Fibroblast of lung (primary cell): ENCODE measurements at regions not wholly inside any gene's neighbourhood (a gene's known extent, or its start where the extent isn't known, plus 50 kb on each side); places are given as distances from the start of the nearest gene placed in this dataset.

ENCODE experiments used
- EZH2 ChIP-seq: IDR thresholded peaks from 2 replicates; pipeline ENCODE4 v1.5.1; 2012; ENCODE audit warnings: low read length, control low read depth, mild to moderate bottlenecking; ENCODE audit errors: missing control alignments
- TF ChIP-seq, protein P1 (sequence below), 2 donors: IDR thresholded peaks in 1 of 2; conservative IDR thresholded peaks in 1 of 2; 1 replicate in 1 of 2; 2 replicates in 1 of 2; pipeline ENCODE4 v1.5.1; 2011 to 2012; ENCODE audit warnings: low read length in 2 of 2, control low read depth in 1 of 2, inconsistent platforms in 1 of 2, low read depth in 1 of 2, mild to moderate bottlenecking in 1 of 2

- TF ChIP-seq, protein P1, sequence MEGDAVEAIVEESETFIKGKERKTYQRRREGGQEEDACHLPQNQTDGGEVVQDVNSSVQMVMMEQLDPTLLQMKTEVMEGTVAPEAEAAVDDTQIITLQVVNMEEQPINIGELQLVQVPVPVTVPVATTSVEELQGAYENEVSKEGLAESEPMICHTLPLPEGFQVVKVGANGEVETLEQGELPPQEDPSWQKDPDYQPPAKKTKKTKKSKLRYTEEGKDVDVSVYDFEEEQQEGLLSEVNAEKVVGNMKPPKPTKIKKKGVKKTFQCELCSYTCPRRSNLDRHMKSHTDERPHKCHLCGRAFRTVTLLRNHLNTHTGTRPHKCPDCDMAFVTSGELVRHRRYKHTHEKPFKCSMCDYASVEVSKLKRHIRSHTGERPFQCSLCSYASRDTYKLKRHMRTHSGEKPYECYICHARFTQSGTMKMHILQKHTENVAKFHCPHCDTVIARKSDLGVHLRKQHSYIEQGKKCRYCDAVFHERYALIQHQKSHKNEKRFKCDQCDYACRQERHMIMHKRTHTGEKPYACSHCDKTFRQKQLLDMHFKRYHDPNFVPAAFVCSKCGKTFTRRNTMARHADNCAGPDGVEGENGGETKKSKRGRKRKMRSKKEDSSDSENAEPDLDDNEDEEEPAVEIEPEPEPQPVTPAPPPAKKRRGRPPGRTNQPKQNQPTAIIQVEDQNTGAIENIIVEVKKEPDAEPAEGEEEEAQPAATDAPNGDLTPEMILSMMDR (conservative IDR thresholded peaks at IDR 0.05 in 1 of 2, IDR thresholded peaks at IDR 0.05 in 1 of 2; ENCODE audit: low read depth in 1 of 2, low read length in 2 of 2) = no peak
- no peak for TF ChIP-seq EZH2
These were observed 144.0 kb downstream of the PLCE1 start for GRCh38 chr10:94137747-94138146.
